ENCODE measurements at regions not wholly inside any gene's neighbourhood (a gene's known extent, or its start where the extent isn't known, plus 50 kb on each side); places are given as distances from the start of the nearest gene placed in this dataset.

- TF ChIP-seq ZFX (IDR thresholded peaks at IDR 0.05) (no peak), CTCF (conservative IDR thresholded peaks at IDR 0.05) (no peak)
Observed at GRCh38 chr1:238334170-238334569, 443.4 kb upstream of the ZP4 start.
